Loucy (cell line): ENCODE measurements at regions not wholly inside any gene's neighbourhood (a gene's known extent, or its start where the extent isn't known, plus 50 kb on each side); places are given as distances from the start of the nearest gene placed in this dataset.
"Not testable (repeated sequence)": the region's sequence is repeated elsewhere in the genome, so short reads cannot be mapped to it uniquely, and the experiment has no call there.

ENCODE experiments used
- H2AFZ ChIP-seq: fragments of 200-600 bp; sonication (generic); 2 replicates; pipeline ENCODE4 v1.6.0; 2016; ENCODE audit warnings: antibody characterized with exemption, mild to moderate bottlenecking, low read length, moderate library complexity
- H3F3A ChIP-seq: fragments of 200-600 bp; 2 replicates; pipeline ENCODE4 v1.6.0; 2016; ENCODE audit warnings: antibody characterized with exemption, low read depth, mild to moderate bottlenecking
- H3K27me3 ChIP-seq: fragments of 200-600 bp; sonication (generic); 2 replicates; pipeline ENCODE4 v1.6.1; 2014; ENCODE audit warnings: low read length, mild to moderate bottlenecking; ENCODE audit not compliant: insufficient read depth, poor library complexity, severe bottlenecking
- H3K36me3 ChIP-seq: fragments of 200-600 bp; sonication (generic); 2 replicates; pipeline ENCODE4 v1.6.1; 2016; ENCODE audit warnings: low read length; ENCODE audit not compliant: insufficient read depth
- H3K4me1 ChIP-seq: fragments of 200-600 bp; sonication (generic); 2 replicates; pipeline ENCODE4 v1.5.1; 2014; ENCODE audit warnings: low read length, mild to moderate bottlenecking; ENCODE audit not compliant: insufficient read depth, poor library complexity, severe bottlenecking
- H3K4me2 ChIP-seq: fragments of 200-600 bp; sonication (generic); 2 replicates; pipeline ENCODE4 v1.6.0; 2014; ENCODE audit warnings: antibody characterized with exemption, low read length, low read depth, mild to moderate bottlenecking; ENCODE audit not compliant: poor library complexity, severe bottlenecking
- H3K4me3 ChIP-seq: fragments of 200-600 bp; sonication (generic); 2 replicates; pipeline ENCODE4 v1.5.1; 2014; ENCODE audit warnings: low read length, mild to moderate bottlenecking, mixed read lengths; ENCODE audit not compliant: poor library complexity, severe bottlenecking
- H3K79me2 ChIP-seq: fragments of 200-600 bp; sonication (generic); 2 replicates; pipeline ENCODE4 v1.6.1; 2014; ENCODE audit warnings: low read length; ENCODE audit not compliant: insufficient read depth
- H3K9ac ChIP-seq: fragments of 200-600 bp; sonication (generic); 2 replicates; pipeline ENCODE4 v1.6.0; 2014; ENCODE audit warnings: mild to moderate bottlenecking, low read depth, low read length, moderate library complexity; ENCODE audit not compliant: poor library complexity, severe bottlenecking
- H3K9me2 ChIP-seq: fragments of 200-600 bp; sonication (generic); replicated peaks from 2 replicates; pipeline ENCODE4 v1.6.1; 2016; ENCODE audit warnings: low read depth, low read length, mixed read lengths
- H3K9me3 ChIP-seq: fragments of 200-600 bp; sonication (generic); 2 replicates; pipeline ENCODE4 v1.6.1; 2014; ENCODE audit warnings: mild to moderate bottlenecking, antibody characterized with exemption, low read length, low read depth; ENCODE audit not compliant: insufficient read depth
- H4K20me1 ChIP-seq: fragments of 200-600 bp; sonication (generic); 2 replicates; pipeline ENCODE4 v1.6.0; 2014; ENCODE audit warnings: antibody characterized with exemption, low read length, mild to moderate bottlenecking; ENCODE audit not compliant: insufficient read depth, poor library complexity, severe bottlenecking
- CTCF ChIP-seq: fragments of 200-600 bp; sonication (generic); conservative IDR thresholded peaks from 2 replicates; pipeline ENCODE4 v1.5.1; 2014; ENCODE audit warnings: mild to moderate bottlenecking, antibody characterized with exemption, low read length
- EZH2phosphoT487 ChIP-seq: fragments of 200-600 bp; IDR thresholded peaks from 2 replicates; pipeline ENCODE4 v1.6.1; 2018; ENCODE audit warnings: antibody characterized with exemption, mild to moderate bottlenecking, moderate library complexity, borderline replicate concordance

- Histone ChIP-seq H2AFZ (no peak overlapping the region), H3F3A (no peaks in the 10 kb centered on the region), H3K4me2 (no peak overlapping the region), H3K9me3 (no peaks in the 10 kb centered on the region; the same call in 1 of the 2 replicates), H3K9ac (no peak overlapping the region), H3K9me2 (no peaks in the 10 kb centered on the region), H3K4me1 (no peaks in the 10 kb centered on the region), H3K79me2 (no peaks in the 10 kb centered on the region), H4K20me1 (no peaks in the 10 kb centered on the region), H3K36me3 (no peaks in the 10 kb centered on the region), H3K4me3 (no peak overlapping the region), H3K27me3 (no peaks in the 10 kb centered on the region)
- TF ChIP-seq CTCF (no peak), EZH2phosphoT487 (no peak)
Observed at GRCh38 chr6:114934079-114934478, 591.3 kb upstream of the HS3ST5 start.

GRCh38 chr6:114928731-114929130, 585.9 kb upstream of the HS3ST5 start:
- H3K4me2 ChIP-seq, H3K27me3 ChIP-seq, H3K36me3 ChIP-seq, H3K9me2 ChIP-seq, H3K79me2 ChIP-seq, H2AFZ ChIP-seq, H4K20me1 ChIP-seq, H3K9me3 ChIP-seq, H3F3A ChIP-seq, H3K9ac ChIP-seq, H3K4me1 ChIP-seq, H3K4me3 ChIP-seq: not testable (repeated sequence)

GRCh38 chr6:114906096-114906495, 563.3 kb upstream of the HS3ST5 start:
- H3K9ac ChIP-seq: no peak overlapping the region
- no peak for TF ChIP-seq EZH2phosphoT487
- no peak for TF ChIP-seq CTCF
- no peak overlapping the region for H3K4me2 ChIP-seq
- no peaks in the 10 kb centered on the region for H3K9me2 ChIP-seq
- H3K36me3 ChIP-seq: no peaks in the 10 kb centered on the region
- H3K79me2 ChIP-seq: no peaks in the 10 kb centered on the region
- no peak overlapping the region for H2AFZ ChIP-seq
- H3K4me3 ChIP-seq: no peak overlapping the region
- no peaks in the 10 kb centered on the region for H3F3A ChIP-seq
- no peaks in the 10 kb centered on the region for H3K4me1 ChIP-seq
- H3K27me3 ChIP-seq: no peaks in the 10 kb centered on the region
- no peaks in the 10 kb centered on the region for H3K9me3 ChIP-seq
- no peaks in the 10 kb centered on the region for H4K20me1 ChIP-seq

GRCh38 chr6:114897536-114897935, 554.7 kb upstream of the HS3ST5 start:
- H3K9ac ChIP-seq: no peak overlapping the region
- no peak overlapping the region for H2AFZ ChIP-seq
- no peaks in the 10 kb centered on the region for H3K36me3 ChIP-seq
- H3K9me2 ChIP-seq: no peaks in the 10 kb centered on the region
- TF ChIP-seq CTCF (no peak), EZH2phosphoT487 (no peak)
- no peaks in the 10 kb centered on the region for H3K27me3 ChIP-seq
- no peak overlapping the region for H3K4me2 ChIP-seq
- no peaks in the 10 kb centered on the region for H3K4me1 ChIP-seq
- no peaks in the 10 kb centered on the region for H3K9me3 ChIP-seq
- no peak overlapping the region for H3K4me3 ChIP-seq
- H3F3A ChIP-seq: no peaks in the 10 kb centered on the region
- no peaks in the 10 kb centered on the region for H3K79me2 ChIP-seq
- H4K20me1 ChIP-seq: no peaks in the 10 kb centered on the region
